Heart right ventricle (tissue), 16 donors: ENCODE measurements at regions not wholly inside any gene's neighbourhood (a gene's known extent, or its start where the extent isn't known, plus 50 kb on each side); places are given as distances from the start of the nearest gene placed in this dataset.

Experiments
- ATAC-seq, 8 donors: fragments of 200-7000 bp; cut with Tn5 transposase; one replicate each; pipeline ENCODE4 v1.9.1; 2020; ENCODE audit warnings: mild to moderate bottlenecking in 8 of 8, moderate library complexity in 8 of 8, moderate number of reproducible peaks in 1 of 8
- DNase-seq, 2 donors: peaks; one replicate each; pipeline ENCODE4 v3.0.0-alpha.2; 2020
- H3K27ac ChIP-seq, 10 donors: fragments of 200-600 bp; sonication (generic) in 2 of 10; one replicate each; pipeline versions ENCODE4 v1.5.0 to v1.8.0; 2020 to 2022; ENCODE audit warnings: mild to moderate bottlenecking in 3 of 10
- H3K27me3 ChIP-seq, 7 donors: fragments of 200-600 bp; one replicate each; pipeline ENCODE4 v1.8.0; 2021 to 2022; ENCODE audit warnings: mild to moderate bottlenecking in 2 of 7
- H3K36me3 ChIP-seq, 9 donors: fragments of 200-600 bp; sonication (generic) in 1 of 9; one replicate each; pipeline versions ENCODE4 v1.5.0 to v1.8.0; 2020 to 2022; ENCODE audit warnings: mild to moderate bottlenecking in 2 of 9
- H3K4me1 ChIP-seq, 9 donors: fragments of 200-600 bp; sonication (generic) in 1 of 9; one replicate each; pipeline versions ENCODE4 v1.5.0 to v1.8.0; 2020 to 2022; ENCODE audit warnings: mild to moderate bottlenecking in 4 of 9
- H3K4me3 ChIP-seq, 10 donors: fragments of 200-600 bp; sonication (generic) in 2 of 10; one replicate each; pipeline versions ENCODE4 v1.5.0 to v1.8.0; 2020 to 2022; ENCODE audit warnings: mild to moderate bottlenecking in 7 of 10, moderate library complexity in 2 of 10
- H3K9me3 ChIP-seq, 11 donors: fragments of 200-600 bp in 10 of 11; sonication (generic) in 2 of 11; one replicate each; pipeline versions ENCODE4 v1.5.0 to v1.8.0; 2013 to 2022; ENCODE audit warnings: mild to moderate bottlenecking in 2 of 11, control low read depth in 1 of 11, moderate library complexity in 1 of 11
- WGBS, 2 donors: extraction: QIAGEN DNeasy Blood & Tissue Kit; methylation state at CpG; one replicate each; pipeline ENCODE4 v1.1.7; 2013; ENCODE audit warnings: inconsistent platforms in 1 of 2; 5-methylcytosine and 5-hydroxymethylcytosine counted together
- intact Hi-C, 10 donors: fragments of 100-400 bp; cut with DNase I; formaldehyde crosslinking; loops; one replicate each; pipeline versions ENCODE4 v1.11.1 to v1.14.2; 2022
- TF ChIP-seq, protein P1 (sequence below), 9 donors: fragments of 200-600 bp; sonication (generic) in 2 of 9; IDR thresholded peaks; one replicate each; pipeline versions ENCODE4 v1.5.0 to v1.8.0; 2021 to 2022; ENCODE audit warnings: antibody characterized with exemption in 9 of 9, mild to moderate bottlenecking in 5 of 9, moderate library complexity in 1 of 9
- donor health status: Arrhythmogenic right ventricular cardiomyopathy.
- donor health status: ischemic (EF 13 %, LVEDD 7.1; RV severe dilation, severe dysfunction).
- donor health status: healthy with polysubstance abuse.
- donor health status: DM: no; HTN: yes; CAD: no.
- donor health status: DM: no; HTN: no; CAD: no.
- donor health status: ischemic (EF 25% LVEDD 6.9; RV normal size, moderate dysfunction).
- donor health status: ischemic (EF 25% LVEDD 5.7; RV mildly dilated, moderate dysfunction).
- donor health status: healthy.
- donor health status: DM: yes; HTN: yes; CAD: no.
- donor health status: Ischemic cardiomyopathy.
- donor health status: ischemic (EF 35%, LVEDD 5.7; RV mildly dilated, moderate dysfunction).
- donor health status: nonischemic (EF 11% LVEDD 7.7; RV severe dilation, severe dysfunction).
- donor health status: DM: yes; HTN: yes; CAD: no.
- donor health status: PGD.
- donor health status: ischemic (EF 29% LVEDD 5.4; RV normal size, mild dysfunction).
- donor health status: nonischemic (EF 23%, LVEDD 6.1; RV moderate dilation, normal function).

DNA sequence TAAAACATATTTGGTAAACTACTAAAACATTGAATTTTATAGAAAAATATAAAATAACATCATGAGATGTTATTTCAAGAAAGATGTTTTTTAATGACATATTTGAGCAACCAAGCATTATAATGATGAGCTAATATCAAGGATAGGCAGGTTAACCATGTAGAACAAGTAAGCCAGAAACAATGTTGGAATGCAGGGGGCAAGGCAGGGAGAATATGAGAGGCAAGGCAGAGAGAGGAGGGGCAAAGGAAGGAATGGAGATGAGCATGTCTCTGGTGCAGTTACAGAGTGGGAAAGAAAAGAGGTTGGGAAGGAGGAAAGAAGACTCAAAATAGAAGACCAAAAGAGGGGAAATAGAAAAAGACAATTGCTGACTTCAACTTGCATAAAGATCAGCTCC lies 390.4 kb downstream of the MCTP2 start:
- Histone ChIP-seq H3K4me1 (no peaks in the 10 kb centered on the region), H3K9me3 (peaks cover 0 to 4% (median 0%) of the 10 kb centered on the region in 11 donors), H3K27ac (no peak overlapping the region), H3K27me3 (peaks cover 0 to 3% (median 0%) of the 10 kb centered on the region in 7 donors), H3K4me3 (no peak overlapping the region), H3K36me3 (no peaks in the 10 kb centered on the region)
- intact Hi-C loops = no loop called here
- DNase-seq (no peak), ATAC-seq (no peak)
- TF ChIP-seq, protein P1, sequence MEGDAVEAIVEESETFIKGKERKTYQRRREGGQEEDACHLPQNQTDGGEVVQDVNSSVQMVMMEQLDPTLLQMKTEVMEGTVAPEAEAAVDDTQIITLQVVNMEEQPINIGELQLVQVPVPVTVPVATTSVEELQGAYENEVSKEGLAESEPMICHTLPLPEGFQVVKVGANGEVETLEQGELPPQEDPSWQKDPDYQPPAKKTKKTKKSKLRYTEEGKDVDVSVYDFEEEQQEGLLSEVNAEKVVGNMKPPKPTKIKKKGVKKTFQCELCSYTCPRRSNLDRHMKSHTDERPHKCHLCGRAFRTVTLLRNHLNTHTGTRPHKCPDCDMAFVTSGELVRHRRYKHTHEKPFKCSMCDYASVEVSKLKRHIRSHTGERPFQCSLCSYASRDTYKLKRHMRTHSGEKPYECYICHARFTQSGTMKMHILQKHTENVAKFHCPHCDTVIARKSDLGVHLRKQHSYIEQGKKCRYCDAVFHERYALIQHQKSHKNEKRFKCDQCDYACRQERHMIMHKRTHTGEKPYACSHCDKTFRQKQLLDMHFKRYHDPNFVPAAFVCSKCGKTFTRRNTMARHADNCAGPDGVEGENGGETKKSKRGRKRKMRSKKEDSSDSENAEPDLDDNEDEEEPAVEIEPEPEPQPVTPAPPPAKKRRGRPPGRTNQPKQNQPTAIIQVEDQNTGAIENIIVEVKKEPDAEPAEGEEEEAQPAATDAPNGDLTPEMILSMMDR (IDR thresholded peaks at IDR 0.05) = no peak

DNA sequence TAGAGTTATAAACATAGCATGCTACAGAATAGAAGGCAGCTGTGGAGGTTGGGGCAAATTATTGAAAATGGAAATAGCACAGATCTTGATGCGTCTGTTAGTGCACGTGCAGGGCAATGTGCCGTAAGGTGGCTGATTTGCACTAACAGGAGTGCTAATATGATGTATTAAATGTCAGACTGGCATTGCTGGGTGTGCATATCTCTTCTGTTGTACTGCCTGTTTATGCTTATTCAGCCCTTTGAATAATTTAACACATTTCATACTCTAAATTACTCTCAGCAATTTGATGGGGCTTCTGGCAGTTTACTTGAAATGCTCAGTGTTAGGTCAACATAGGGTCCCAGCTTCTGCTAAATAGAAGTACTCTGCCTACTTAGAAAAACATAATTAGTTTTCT lies 395.6 kb downstream of the MCTP2 start:
- Histone ChIP-seq H3K27me3 (no peaks in the 10 kb centered on the region), H3K4me1 (no peaks in the 10 kb centered on the region), H3K36me3 (no peaks in the 10 kb centered on the region), H3K9me3 (no peaks in the 10 kb centered on the region), H3K4me3 (no peak overlapping the region), H3K27ac (no peak overlapping the region)
- 95 to 96% methylated on average over 3 of the region's 3 CpGs for WGBS, 2 donors
- intact Hi-C loops = no loop called here
- TF ChIP-seq, protein P1 (IDR thresholded peaks at IDR 0.05) = no peak
- ATAC-seq (no peak), DNase-seq (no peak)

DNA sequence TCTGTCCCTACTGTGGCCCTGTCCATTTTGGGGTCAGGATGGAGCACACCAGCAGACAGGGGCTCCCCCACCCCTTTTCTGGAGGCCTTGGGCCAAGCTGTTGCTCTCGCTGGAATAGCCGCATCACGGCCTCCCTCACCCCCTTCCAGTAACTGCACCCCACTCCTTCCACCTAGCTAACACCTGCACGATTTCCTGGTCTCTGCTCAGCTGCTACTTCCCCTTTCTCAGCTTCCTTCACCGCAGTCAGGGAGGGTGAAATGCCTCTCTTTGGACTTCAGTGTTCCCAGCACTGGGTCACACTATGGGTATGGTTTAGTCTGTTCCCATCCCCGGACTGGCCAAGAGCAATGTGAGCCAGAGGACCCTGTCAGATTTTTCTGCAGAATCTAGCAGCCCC lies 400.2 kb downstream of the MCTP2 start:
- ATAC-seq = no peak
- no peaks in the 10 kb centered on the region for H3K36me3 ChIP-seq
- TF ChIP-seq, protein P1 (IDR thresholded peaks at IDR 0.05) = no peak
- WGBS, 2 donors = 74 to 83% methylated on average over 6 of the region's 6 CpGs
- H3K27ac ChIP-seq = no peak overlapping the region
- intact Hi-C loops = no loop called here
- H3K27me3 ChIP-seq = peaks cover 0 to 4% (median 0%) of the 10 kb centered on the region in 7 donors
- no peaks in the 10 kb centered on the region for H3K9me3 ChIP-seq
- H3K4me1 ChIP-seq = no peaks in the 10 kb centered on the region
- H3K4me3 ChIP-seq = no peak overlapping the region
- no peak for DNase-seq

DNA sequence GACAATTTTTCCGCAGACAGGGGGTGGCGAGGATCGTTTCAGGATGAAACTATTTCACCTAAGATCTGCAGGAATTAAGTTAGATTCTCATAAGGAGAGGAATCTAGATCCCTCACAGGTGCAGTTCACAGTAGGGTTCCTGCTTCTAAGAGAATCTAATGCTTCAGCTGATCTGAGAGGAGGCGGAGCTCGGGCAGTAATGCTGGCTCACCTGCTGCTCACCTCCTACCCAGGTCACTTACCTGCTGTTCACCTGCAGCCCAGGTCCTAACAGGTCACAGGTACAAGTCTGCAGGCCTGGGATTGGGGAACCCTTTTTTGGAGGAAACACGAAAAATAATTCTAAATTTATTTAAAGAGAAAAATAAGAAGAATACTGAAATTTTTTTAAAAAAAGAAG lies 406.8 kb downstream of the MCTP2 start:
- 73% methylated on average over 6 of the region's 6 CpGs for whole genome bisulfite sequencing, 2 donors
- no peak for DNase-seq
- no peak for ATAC-seq
- intact Hi-C loops = no loop called here
- Histone ChIP-seq H3K4me3 (no peak overlapping the region), H3K27me3 (peaks cover 0 to 4% (median 0%) of the 10 kb centered on the region in 7 donors), H3K27ac (no peak overlapping the region), H3K4me1 (no peaks in the 10 kb centered on the region), H3K36me3 (no peaks in the 10 kb centered on the region), H3K9me3 (no peaks in the 10 kb centered on the region)
- TF ChIP-seq, protein P1 (IDR thresholded peaks at IDR 0.05) = no peak

DNA sequence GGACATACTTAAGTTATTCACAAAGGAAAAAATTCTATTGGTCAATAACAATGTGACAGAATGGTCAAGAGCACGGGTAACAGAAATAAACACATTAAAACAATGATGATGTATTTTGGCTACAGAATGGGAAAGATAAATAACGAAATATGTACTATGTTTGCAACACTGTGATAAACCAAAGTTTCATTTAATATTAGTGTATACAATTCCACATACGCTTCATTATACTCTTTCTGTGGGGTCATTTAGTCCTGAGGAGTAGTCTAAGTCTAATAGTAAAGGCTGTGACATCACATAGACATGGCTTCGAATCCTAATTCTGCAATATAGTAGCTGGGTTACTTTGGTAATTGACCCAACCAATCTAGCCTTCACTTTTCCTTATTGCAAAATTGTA lies 408.3 kb downstream of the MCTP2 start:
- TF ChIP-seq, protein P1 (IDR thresholded peaks at IDR 0.05) = no peak
- H3K36me3 ChIP-seq = no peaks in the 10 kb centered on the region
- no peak overlapping the region for H3K4me3 ChIP-seq
- 88 to 91% methylated on average over 4 of the region's 4 CpGs for WGBS, 2 donors
- no peak for ATAC-seq
- H3K27me3 ChIP-seq = peaks cover 0 to 4% (median 0%) of the 10 kb centered on the region in 7 donors
- H3K27ac ChIP-seq = no peak overlapping the region
- no peaks in the 10 kb centered on the region for H3K4me1 ChIP-seq
- H3K9me3 ChIP-seq = no peaks in the 10 kb centered on the region
- intact Hi-C loops = no loop called here
- DNase-seq = no peak
